ENCODE measurements at regions not wholly inside any gene's neighbourhood (a gene's known extent, or its start where the extent isn't known, plus 50 kb on each side); places are given as distances from the start of the nearest gene placed in this dataset.
"Not testable (repeated sequence)": the region's sequence is repeated elsewhere in the genome, so short reads cannot be mapped to it uniquely, and the experiment has no call there.

DNA sequence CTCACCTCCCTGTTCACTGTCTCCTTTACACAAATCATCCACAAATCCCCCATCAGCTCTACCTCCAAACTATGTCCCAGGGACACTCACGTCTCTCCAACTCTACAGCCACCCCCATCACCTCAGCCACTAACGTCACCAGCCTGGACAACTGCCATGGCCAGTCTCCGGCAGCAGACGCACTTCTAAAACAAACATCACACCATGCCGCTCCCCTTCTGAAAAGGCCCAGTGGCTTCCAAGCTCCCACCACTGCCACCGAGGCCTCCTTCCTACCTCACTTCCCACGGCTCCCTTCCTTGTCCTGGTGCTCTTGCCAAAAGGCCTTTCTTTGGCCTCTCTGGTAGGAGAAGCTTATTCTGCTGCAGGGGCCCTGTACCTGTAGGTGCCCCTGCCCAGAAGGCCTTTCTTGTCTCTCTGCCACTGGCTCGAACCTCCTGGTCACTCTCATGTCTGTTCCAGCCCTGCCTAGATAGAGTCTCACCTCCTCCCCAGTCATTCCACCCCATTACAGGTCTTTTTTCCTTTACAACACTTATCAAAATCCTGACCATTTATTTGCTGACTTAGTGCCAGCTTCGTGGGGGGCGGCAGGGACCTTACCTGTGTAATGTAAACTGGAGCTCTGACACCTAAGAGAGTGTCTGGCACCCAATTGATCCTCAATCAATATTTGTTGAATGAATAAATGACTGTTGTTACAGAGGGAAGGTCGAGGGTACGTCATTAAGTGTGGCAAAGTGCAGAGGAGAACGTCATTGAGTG, 304.2 kb downstream of the GOLGA6L6 start:
- H3K27ac Mint-ChIP-seq; H3K27me3 Mint-ChIP-seq (ENCODE audit: low read depth): not testable (repeated sequence)

DNA sequence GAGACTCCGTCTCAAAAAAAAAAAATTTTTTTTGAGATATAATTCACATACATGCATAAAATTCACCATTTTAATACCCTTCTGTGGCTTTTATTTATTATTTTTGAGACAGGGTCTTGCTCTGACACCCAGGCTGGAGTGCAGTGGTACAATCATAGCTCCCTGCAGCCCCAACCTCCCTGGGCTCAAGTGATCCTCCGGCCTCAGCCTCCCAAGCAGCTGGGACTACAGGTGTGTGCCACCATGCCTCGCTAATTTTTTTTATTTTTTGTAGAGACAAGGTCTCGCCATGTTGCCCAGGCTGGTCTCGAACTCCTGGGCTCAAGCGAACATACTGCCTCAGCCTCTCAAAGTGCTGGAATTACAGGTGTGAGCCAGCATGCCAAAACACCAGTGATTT, 305.9 kb downstream of the GOLGA6L6 start:
- H3K9me3 Mint-ChIP-seq; H3K36me3 Mint-ChIP-seq (ENCODE audit: low read depth); DNase-seq; H3K4me3 Mint-ChIP-seq; H3K4me1 Mint-ChIP-seq (ENCODE audit: low read depth); CTCF ChIA-PET; intact Hi-C loops (cut with micrococcal nuclease); H3K27me3 Mint-ChIP-seq (ENCODE audit: low read depth); H3K27ac Mint-ChIP-seq: not testable (repeated sequence)

More for the DNA sequence above, 304.2 kb downstream of the GOLGA6L6 start:
- H3K9me3 Mint-ChIP-seq; H3K4me3 Mint-ChIP-seq; H3K4me1 Mint-ChIP-seq (ENCODE audit: low read depth); intact Hi-C loops (cut with micrococcal nuclease); DNase-seq; H3K36me3 Mint-ChIP-seq (ENCODE audit: low read depth); CTCF ChIA-PET: not testable (repeated sequence)

DNA sequence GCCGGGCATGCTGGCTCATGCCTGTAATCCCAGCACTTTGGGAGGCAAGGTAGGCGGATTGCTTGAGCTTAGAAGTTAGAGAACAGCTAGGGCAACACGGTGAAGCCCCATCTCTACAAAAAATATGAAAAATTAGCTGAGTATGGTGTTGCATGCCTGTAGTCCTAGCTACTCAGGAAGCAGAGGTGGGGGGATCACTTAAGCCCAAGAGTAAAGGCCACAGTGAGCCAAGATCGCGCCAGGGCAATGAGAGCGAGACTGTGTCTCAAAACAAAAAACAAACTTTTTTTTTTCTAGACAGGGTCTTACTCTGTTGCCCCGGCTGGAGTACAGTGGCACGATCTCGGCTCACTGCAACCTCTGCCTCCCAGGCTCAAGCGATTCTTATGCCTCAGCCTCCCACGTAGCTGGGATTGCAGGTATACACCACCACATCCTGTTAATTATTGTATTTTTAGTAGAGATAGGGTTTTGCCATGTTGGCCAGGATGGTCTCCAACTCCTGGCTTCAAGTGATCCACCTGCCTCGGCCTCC, 307.5 kb downstream of the GOLGA6L6 start:
- intact Hi-C loops (cut with micrococcal nuclease); H3K4me1 Mint-ChIP-seq (ENCODE audit: low read depth); CTCF ChIA-PET; H3K27ac Mint-ChIP-seq; H3K36me3 Mint-ChIP-seq (ENCODE audit: low read depth); H3K27me3 Mint-ChIP-seq (ENCODE audit: low read depth); DNase-seq; H3K9me3 Mint-ChIP-seq; H3K4me3 Mint-ChIP-seq: not testable (repeated sequence)

DNA sequence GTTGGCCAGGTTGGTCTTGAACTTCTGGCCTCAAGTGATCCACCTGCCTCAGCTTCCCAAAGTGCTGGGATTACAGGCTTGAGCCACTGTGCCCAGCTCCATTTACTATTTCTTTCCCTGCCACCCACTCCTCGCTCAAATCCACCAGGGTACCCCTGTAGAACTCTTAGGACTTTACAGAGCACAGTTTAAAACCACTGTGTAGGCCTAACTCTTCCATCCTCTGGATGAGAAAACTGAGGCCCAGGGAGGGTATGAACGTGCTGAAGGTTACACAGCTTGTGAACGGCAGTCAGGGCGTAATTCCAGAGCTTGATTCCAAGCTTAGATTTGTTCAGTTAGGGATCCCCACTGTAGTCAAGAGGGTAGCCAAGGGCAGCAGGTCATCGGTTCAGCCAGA, 309.1 kb downstream of the GOLGA6L6 start:
- DNase-seq; H3K9me3 Mint-ChIP-seq; H3K4me3 Mint-ChIP-seq; intact Hi-C loops (cut with micrococcal nuclease); H3K27me3 Mint-ChIP-seq (ENCODE audit: low read depth); CTCF ChIA-PET; H3K36me3 Mint-ChIP-seq (ENCODE audit: low read depth); H3K4me1 Mint-ChIP-seq (ENCODE audit: low read depth); H3K27ac Mint-ChIP-seq: not testable (repeated sequence)

DNA sequence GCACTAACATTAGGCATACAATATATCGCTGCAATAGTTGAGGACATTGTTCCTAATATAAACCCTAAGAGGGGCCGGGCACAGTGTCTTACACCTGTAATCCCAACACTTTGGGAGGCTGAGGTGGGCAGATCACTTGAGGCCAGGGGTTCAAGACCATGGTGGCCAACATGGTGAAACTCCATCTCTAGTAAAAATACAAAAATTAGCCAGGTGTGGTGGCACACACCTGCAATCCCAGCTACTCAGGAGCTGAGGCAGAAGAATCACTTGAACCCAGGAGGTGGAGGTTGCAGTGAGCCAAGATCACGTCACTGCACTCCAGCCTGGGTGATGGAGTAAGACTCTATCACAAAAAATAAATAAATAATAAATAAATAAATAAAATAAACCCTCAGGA, 310.9 kb downstream of the GOLGA6L6 start:
- DNase-seq; CTCF ChIA-PET; H3K27me3 Mint-ChIP-seq (ENCODE audit: low read depth); H3K27ac Mint-ChIP-seq; H3K9me3 Mint-ChIP-seq; H3K4me3 Mint-ChIP-seq; intact Hi-C loops (cut with micrococcal nuclease); H3K36me3 Mint-ChIP-seq (ENCODE audit: low read depth); H3K4me1 Mint-ChIP-seq (ENCODE audit: low read depth): not testable (repeated sequence)

DNA sequence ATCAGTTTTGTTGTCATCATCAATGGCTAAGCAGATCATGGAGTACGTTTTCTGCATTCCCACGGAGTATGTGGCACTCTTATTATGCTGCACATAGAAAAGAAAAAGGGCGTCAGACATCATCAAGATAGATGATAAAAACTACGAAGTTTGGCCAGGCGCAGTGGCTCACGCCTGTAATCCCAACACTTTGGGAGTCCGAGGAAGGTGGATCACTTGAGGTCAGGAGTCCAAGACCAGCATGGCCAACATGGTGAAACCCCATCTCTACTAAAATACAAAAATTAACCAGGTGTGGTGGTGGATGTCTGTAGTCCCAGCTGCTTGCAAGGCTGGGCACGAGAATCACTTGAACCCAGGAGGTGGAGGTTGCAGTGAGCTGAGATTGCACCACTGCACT, 312.8 kb downstream of the GOLGA6L6 start:
- H3K4me1 Mint-ChIP-seq (ENCODE audit: low read depth); CTCF ChIA-PET; H3K9me3 Mint-ChIP-seq; H3K4me3 Mint-ChIP-seq; H3K36me3 Mint-ChIP-seq (ENCODE audit: low read depth); H3K27me3 Mint-ChIP-seq (ENCODE audit: low read depth); H3K27ac Mint-ChIP-seq; intact Hi-C loops (cut with micrococcal nuclease); DNase-seq: not testable (repeated sequence)

DNA sequence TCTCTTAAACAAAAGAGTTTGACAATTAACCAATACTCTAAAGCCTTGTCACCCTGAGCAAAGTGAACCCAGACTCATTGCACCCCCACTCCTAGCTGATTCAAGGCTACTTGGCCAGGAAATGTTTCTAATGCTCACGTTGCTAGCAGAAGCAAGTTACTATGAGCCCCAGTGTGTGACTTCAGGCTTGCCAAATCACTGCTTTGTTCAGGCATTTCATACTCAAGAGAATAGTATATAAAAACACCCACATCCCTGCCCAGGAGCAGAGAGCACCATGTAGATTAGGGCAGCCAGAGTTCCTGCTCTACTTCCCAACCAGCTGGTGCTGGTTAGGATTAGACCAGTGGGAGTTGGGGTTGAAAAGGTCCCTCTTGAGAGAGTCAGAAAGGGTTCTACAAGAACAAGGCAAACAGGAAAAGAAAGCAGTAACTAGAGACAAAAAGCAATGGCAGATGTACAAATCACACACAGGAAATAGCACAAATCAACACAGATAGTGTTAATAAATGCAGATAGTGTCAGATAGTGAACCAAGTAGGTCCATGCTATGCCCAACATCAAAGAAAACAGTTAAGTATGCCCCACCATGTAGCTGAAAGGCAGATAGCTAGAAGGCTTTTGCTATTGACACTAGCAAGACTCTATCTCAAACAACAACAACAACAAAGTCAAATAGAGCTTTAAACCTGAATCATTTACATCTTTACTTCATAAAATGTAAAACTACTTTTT, 314.3 kb downstream of the GOLGA6L6 start:
- intact Hi-C loops (cut with micrococcal nuclease); H3K4me1 Mint-ChIP-seq (ENCODE audit: low read depth); H3K4me3 Mint-ChIP-seq; CTCF ChIA-PET; H3K27ac Mint-ChIP-seq; DNase-seq; H3K9me3 Mint-ChIP-seq; H3K36me3 Mint-ChIP-seq (ENCODE audit: low read depth); H3K27me3 Mint-ChIP-seq (ENCODE audit: low read depth): not testable (repeated sequence)

DNA sequence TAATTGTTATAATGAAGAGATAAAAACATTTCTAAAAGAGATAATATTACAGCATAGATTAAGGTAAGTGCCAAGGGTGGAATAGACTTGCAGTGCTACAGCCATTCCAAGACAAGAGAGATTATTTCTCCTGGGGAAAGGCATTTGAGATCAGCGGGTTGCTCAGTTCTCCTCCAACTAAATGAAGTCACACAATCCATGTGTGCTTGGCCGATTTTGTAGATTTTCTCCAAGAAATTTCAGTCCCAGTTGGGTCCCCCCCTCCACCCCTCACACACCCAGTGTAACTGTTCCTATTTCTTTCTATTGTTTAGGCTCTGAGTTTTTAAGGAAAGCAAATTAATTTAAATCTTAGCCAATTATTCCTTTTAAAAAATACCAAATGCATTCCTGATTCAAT, 315.1 kb downstream of the GOLGA6L6 start:
- H3K9me3 Mint-ChIP-seq; H3K4me3 Mint-ChIP-seq; intact Hi-C loops (cut with micrococcal nuclease); H3K27ac Mint-ChIP-seq; H3K36me3 Mint-ChIP-seq (ENCODE audit: low read depth); CTCF ChIA-PET; H3K4me1 Mint-ChIP-seq (ENCODE audit: low read depth); DNase-seq; H3K27me3 Mint-ChIP-seq (ENCODE audit: low read depth): not testable (repeated sequence)

DNA sequence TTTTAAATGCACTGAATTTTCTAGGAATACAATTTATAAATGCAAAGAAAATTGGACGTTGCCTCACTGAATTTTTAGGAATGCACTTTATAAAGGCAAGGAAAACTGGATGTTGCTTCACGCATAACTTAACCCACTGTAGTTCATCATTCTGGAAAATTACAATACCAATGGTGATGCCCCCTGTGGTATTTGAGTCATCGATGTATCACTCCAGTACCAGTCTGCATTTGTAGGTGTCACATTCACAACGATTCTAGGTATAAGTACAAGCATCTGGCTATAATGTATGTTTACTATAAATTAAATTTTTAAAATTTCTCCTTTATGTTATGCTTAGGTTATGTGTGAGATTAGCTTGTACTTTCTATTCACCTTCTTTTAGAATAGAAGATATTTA, 320.5 kb downstream of the GOLGA6L6 start:
- H3K27me3 Mint-ChIP-seq (ENCODE audit: low read depth); intact Hi-C loops (cut with micrococcal nuclease); H3K4me1 Mint-ChIP-seq (ENCODE audit: low read depth); H3K27ac Mint-ChIP-seq; H3K4me3 Mint-ChIP-seq; DNase-seq; H3K9me3 Mint-ChIP-seq; H3K36me3 Mint-ChIP-seq (ENCODE audit: low read depth); CTCF ChIA-PET: not testable (repeated sequence)

DNA sequence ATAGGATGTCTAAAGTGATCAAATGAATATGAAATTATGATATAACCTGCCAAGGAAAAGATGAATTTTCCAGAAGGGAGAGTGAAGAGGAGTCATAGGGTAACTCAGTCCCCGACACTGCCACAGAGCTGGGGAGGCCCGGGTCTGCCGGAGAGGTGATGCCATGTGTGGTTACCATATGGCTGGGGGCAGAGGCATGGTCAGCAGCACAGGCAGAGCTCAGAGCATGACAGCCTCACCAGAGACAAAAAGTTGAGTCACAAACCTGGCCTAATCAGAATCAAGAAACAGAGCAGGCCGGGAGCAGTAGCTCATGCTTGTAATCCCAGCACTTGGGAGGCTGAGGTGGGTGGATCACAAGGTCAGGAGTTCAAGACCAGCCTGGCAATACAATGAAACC, 322.4 kb downstream of the GOLGA6L6 start:
- H3K9me3 Mint-ChIP-seq; H3K27me3 Mint-ChIP-seq (ENCODE audit: low read depth); H3K4me3 Mint-ChIP-seq; intact Hi-C loops (cut with micrococcal nuclease); H3K4me1 Mint-ChIP-seq (ENCODE audit: low read depth); H3K27ac Mint-ChIP-seq; H3K36me3 Mint-ChIP-seq (ENCODE audit: low read depth); DNase-seq: not testable (repeated sequence)
- CTCF ChIA-PET = interaction anchor here (0.6 kb wide), 1 partner anchor 14 kb away, joined by 3 read pairs; no protein-coding TSS in a partner anchor

DNA sequence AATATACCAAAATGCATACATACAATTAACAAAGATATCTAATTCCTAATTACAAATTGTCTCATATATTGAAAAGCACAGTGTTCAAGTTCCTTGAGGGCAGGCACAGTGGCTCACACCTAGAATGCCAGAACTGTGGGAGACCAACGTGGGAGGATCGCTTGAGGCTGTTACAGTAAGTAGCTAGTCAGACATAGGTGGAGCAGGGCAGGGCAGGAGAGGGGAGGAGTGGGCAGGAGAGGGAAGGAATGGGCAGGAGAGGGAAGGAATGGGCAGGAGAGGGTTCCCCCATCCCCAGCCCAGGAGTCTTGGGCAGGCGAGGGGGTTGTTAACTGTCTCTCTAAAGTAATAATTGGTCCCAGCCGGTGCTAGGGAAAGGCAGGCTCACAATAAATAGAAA, 325.9 kb downstream of the GOLGA6L6 start:
- H3K36me3 Mint-ChIP-seq (ENCODE audit: low read depth); CTCF ChIA-PET; DNase-seq; intact Hi-C loops (cut with micrococcal nuclease); H3K9me3 Mint-ChIP-seq; H3K27me3 Mint-ChIP-seq (ENCODE audit: low read depth); H3K4me1 Mint-ChIP-seq (ENCODE audit: low read depth); H3K4me3 Mint-ChIP-seq; H3K27ac Mint-ChIP-seq: not testable (repeated sequence)

DNA sequence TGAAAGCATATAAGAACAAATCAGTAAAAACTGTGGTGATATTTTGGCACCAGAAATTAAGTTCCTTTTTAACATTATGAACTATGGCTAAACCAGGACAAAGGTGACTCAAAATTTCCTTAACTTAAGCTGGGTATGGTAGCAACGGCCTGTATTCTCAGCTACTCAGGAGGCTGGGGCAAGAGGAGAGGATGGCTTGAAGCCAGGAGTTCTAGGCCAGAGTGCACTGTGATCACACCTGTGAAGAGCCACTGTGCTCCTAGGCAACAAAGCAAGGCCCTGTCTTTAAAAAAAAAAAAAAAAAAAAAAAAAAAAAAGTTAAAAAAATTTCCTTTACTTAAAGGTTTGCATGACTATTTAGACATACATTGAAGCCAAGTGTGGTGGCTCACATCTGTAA, 327.5 kb downstream of the GOLGA6L6 start:
- DNase-seq, H3K4me3 Mint-ChIP-seq: not testable (repeated sequence)

DNA sequence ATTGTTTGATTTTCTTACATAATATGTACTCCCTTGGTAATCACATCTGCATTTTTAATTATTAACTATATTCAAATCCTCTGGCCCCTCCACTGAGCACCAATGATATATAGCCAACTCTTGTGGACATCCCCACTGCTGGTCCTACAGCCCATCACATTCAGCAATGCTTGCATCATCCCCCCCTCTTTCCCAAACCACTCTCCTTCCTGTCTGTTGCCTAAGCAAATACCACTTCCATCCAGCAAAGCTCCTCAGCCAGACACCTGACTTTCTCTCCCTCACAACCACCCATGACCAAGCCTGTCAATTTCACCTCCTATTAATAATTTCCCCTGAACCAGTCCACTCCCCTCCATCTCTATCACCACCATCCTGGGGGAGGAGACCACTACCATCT, 330.1 kb downstream of the GOLGA6L6 start:
- H3K27me3 Mint-ChIP-seq (ENCODE audit: low read depth); H3K4me1 Mint-ChIP-seq (ENCODE audit: low read depth); DNase-seq; intact Hi-C loops (cut with micrococcal nuclease); H3K36me3 Mint-ChIP-seq (ENCODE audit: low read depth); H3K4me3 Mint-ChIP-seq; H3K9me3 Mint-ChIP-seq; CTCF ChIA-PET; H3K27ac Mint-ChIP-seq: not testable (repeated sequence)

More for the DNA sequence above, 327.5 kb downstream of the GOLGA6L6 start:
- intact Hi-C loops (cut with micrococcal nuclease); H3K36me3 Mint-ChIP-seq (ENCODE audit: low read depth); CTCF ChIA-PET; H3K27ac Mint-ChIP-seq; H3K4me1 Mint-ChIP-seq (ENCODE audit: low read depth); H3K27me3 Mint-ChIP-seq (ENCODE audit: low read depth); H3K9me3 Mint-ChIP-seq: not testable (repeated sequence)
